Transverse colon (tissue), 4 donors: ENCODE measurements at regions not wholly inside any gene's neighbourhood (a gene's known extent, or its start where the extent isn't known, plus 50 kb on each side); places are given as distances from the start of the nearest gene placed in this dataset.

Source experiments
- DNase-seq: peaks from one replicate; pipeline ENCODE4 v3.0.0-alpha.2; 2019
- H3K27ac ChIP-seq, 4 donors: fragments of 200-600 bp; sonication (generic); 2 replicates each; pipeline ENCODE4 v1.5.1; 2016 to 2018; ENCODE audit warnings: inconsistent platforms in 4 of 4
- H3K27me3 ChIP-seq: fragments of 200-600 bp; sonication (generic); 2 replicates; pipeline ENCODE4 v1.5.1; 2017; ENCODE audit warnings: inconsistent platforms
- H3K36me3 ChIP-seq, 4 donors: fragments of 200-600 bp; sonication (generic); 2 replicates each; pipeline ENCODE4 v1.5.1; 2017 to 2019; ENCODE audit warnings: inconsistent platforms in 4 of 4
- H3K4me1 ChIP-seq, 4 donors: fragments of 200-600 bp; sonication (generic); 2 replicates each; pipeline ENCODE4 v1.5.1; 2017 to 2020; ENCODE audit warnings: inconsistent platforms in 4 of 4
- H3K4me3 ChIP-seq, 4 donors: fragments of 200-600 bp; sonication (generic); 1 replicate in 1 of 4; 2 replicates in 3 of 4; pipeline versions ENCODE4 v1.5.1 to v1.6.1; 2017 to 2019; ENCODE audit warnings: inconsistent platforms in 4 of 4
- H3K9me3 ChIP-seq, 2 donors: fragments of 200-600 bp; sonication (generic); 2 replicates each; pipeline ENCODE4 v1.5.1; 2017 to 2019; ENCODE audit warnings: inconsistent platforms in 2 of 2
- CTCF ChIP-seq, 5 experiments: fragments of 200-600 bp in 3 of 5; fragments of 450-650 bp in 2 of 5; sonication (generic) in 3 of 5; IDR thresholded peaks; 1 replicate in 2 of 5; 2 replicates in 3 of 5; pipeline ENCODE4 v1.5.1; 2016 to 2017; ENCODE audit warnings: antibody characterized with exemption in 5 of 5, inconsistent platforms in 3 of 5, mild to moderate bottlenecking in 2 of 5, moderate library complexity in 1 of 5
- EP300 ChIP-seq: sonication (generic); formaldehyde crosslinking; IDR thresholded peaks from one replicate; pipeline ENCODE4 v1.6.1; 2017; ENCODE audit warnings: antibody characterized with exemption, low read depth
- POLR2A ChIP-seq: fragments of 450-650 bp; IDR thresholded peaks from one replicate; pipeline ENCODE4 v1.6.1; 2016; ENCODE audit warnings: antibody characterized with exemption, mild to moderate bottlenecking, moderate library complexity
- POLR2AphosphoS5 ChIP-seq, 3 donors: sonication (generic); formaldehyde crosslinking; IDR thresholded peaks; one replicate each; pipeline ENCODE4 v1.6.1; 2016; ENCODE audit warnings: antibody characterized with exemption in 3 of 3
- WGBS, 2 donors: methylation state at CpG; one replicate each; pipeline ENCODE4 v1.1.5; 2018; ENCODE audit warnings: low coverage in 1 of 2; 5-methylcytosine and 5-hydroxymethylcytosine counted together
- in situ Hi-C, 4 donors: fragments of 200-750 bp; cut with MboI; loops; one replicate each; pipeline versions ENCODE4 v1.15.0 to v1.15.1; 2017; ENCODE audit warnings: low sequenced_read_pairs in 3 of 4, low pct_ligation_motif_present in 1 of 4, low pct_unique_long_range_greater_than_20kb in 1 of 4
- intact Hi-C: fragments of 100-400 bp; cut with DNase I; formaldehyde crosslinking; loops from one replicate; pipeline ENCODE4 v1.15.1; 2023; ENCODE audit warnings: low total_unique reads

GRCh38 chr6:2447931-2448330 is 202.5 kb upstream of the GMDS start:
- H3K4me3 ChIP-seq, result no peak overlapping the region
- H3K27ac ChIP-seq, result no peak overlapping the region
- TF ChIP-seq POLR2A (no peak), POLR2AphosphoS5 (IDR thresholded peaks at IDR 0.05) (no peak), EP300 (no peak), CTCF (IDR thresholded peaks at IDR 0.05) (no peak)
- in situ Hi-C loops (no loop called here), intact Hi-C loops (loop anchor here (10.0 kb wide), 1 partner anchor 843 kb away; the partner anchor contains the start of gene FOXC1)
- no peaks in the 10 kb centered on the region for H3K27me3 ChIP-seq
- no peaks in the 10 kb centered on the region for H3K36me3 ChIP-seq
- no peaks in the 10 kb centered on the region for H3K9me3 ChIP-seq
- no peak for DNase-seq
- 46 to 55% methylated on average over 3 of the region's 3 CpGs for WGBS, 2 donors
- H3K4me1 ChIP-seq, result peaks cover 0 to 27% (median 11%) of the 10 kb centered on the region in 4 donors

- Histone ChIP-seq H3K27me3 (no peaks in the 10 kb centered on the region), H3K27ac (peak overlapping the region in 1 of 4 donors; percentile 29), H3K4me1 (peaks cover 0 to 27% (median 11%) of the 10 kb centered on the region in 4 donors), H3K4me3 (peak overlapping the region in 1 of 4 donors; percentile 14), H3K9me3 (no peaks in the 10 kb centered on the region), H3K36me3 (no peaks in the 10 kb centered on the region)
- TF ChIP-seq POLR2AphosphoS5 (IDR thresholded peaks at IDR 0.05) (no peak), EP300 (no peak), POLR2A (no peak), CTCF (IDR thresholded peaks at IDR 0.05) (no peak)
- in situ Hi-C loops, result no loop called here
- 49 to 65% methylated on average over 4 of the region's 4 CpGs for WGBS, 2 donors
- peak; percentile 28 for DNase-seq
- intact Hi-C loops, result loop anchor here (10.0 kb wide), 1 partner anchor 843 kb away; the partner anchor contains the start of gene FOXC1
Observed at GRCh38 chr6:2447318-2447920, 202.0 kb upstream of the GMDS start.

- WGBS, 2 donors, result 57 to 65% methylated on average over 4 to 5 of the region's 5 CpGs
- H3K4me1 ChIP-seq, result no peaks in the 10 kb centered on the region
- H3K9me3 ChIP-seq, result no peaks in the 10 kb centered on the region
- intact Hi-C loops, result loop anchor here (10.0 kb wide), 1 partner anchor 837 kb away; the partner anchor contains the start of gene FOXC1
- H3K36me3 ChIP-seq, result no peaks in the 10 kb centered on the region
- H3K4me3 ChIP-seq, result no peak overlapping the region
- in situ Hi-C loops, result no loop called here
- no peaks in the 10 kb centered on the region for H3K27me3 ChIP-seq
- DNase-seq, result no peak
- TF ChIP-seq CTCF (IDR thresholded peaks at IDR 0.05), result no peak
- TF ChIP-seq POLR2A, result no peak
- no peak for TF ChIP-seq EP300
- no peak for TF ChIP-seq POLR2AphosphoS5 (IDR thresholded peaks at IDR 0.05)
- H3K27ac ChIP-seq, result no peak overlapping the region
Observed at GRCh38 chr6:2441601-2442475, 196.4 kb upstream of the GMDS start.

GRCh38 chr6:2440516-2440915 is 195.1 kb upstream of the GMDS start:
- in situ Hi-C loops, result no loop called here
- intact Hi-C loops, result loop anchor here (10.0 kb wide), 1 partner anchor 836 kb away; the partner anchor contains the start of gene FOXC1
- H3K9me3 ChIP-seq, result no peaks in the 10 kb centered on the region

More at GRCh38 chr6:2440516-2440915, 195.1 kb upstream of the GMDS start:
- Histone ChIP-seq H3K4me3 (no peak overlapping the region), H3K27me3 (no peaks in the 10 kb centered on the region), H3K27ac (no peak overlapping the region), H3K36me3 (no peaks in the 10 kb centered on the region), H3K4me1 (no peaks in the 10 kb centered on the region)
- no peak for DNase-seq
- no peak for TF ChIP-seq POLR2A
- TF ChIP-seq EP300, result no peak
- TF ChIP-seq POLR2AphosphoS5 (IDR thresholded peaks at IDR 0.05), result no peak
- no peak for TF ChIP-seq CTCF (IDR thresholded peaks at IDR 0.05)
